ENCODE measurements at regions not wholly inside any gene's neighbourhood (a gene's known extent, or its start where the extent isn't known, plus 50 kb on each side); places are given as distances from the start of the nearest gene placed in this dataset.

DNA sequence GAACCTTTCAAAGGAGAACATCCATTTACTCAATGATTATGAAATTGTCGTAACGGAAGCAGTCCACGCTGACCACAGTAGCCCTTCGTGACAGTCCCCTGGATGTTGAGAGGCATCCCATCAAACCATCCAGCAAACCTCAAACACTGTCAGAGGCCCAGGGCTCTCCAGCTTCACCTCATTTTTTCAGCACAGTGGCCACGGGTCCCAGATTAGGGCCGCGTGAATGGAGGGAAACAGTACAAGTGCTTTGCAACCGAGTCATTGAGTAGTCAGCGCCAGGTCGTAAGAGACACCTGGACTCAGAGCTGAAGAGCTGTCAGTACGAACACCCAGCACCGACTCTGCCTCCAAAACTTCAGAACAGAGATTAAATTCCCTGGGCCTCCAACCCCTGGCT is 552.5 kb upstream of the SALL3 start:
- TF ChIP-seq, protein P1, sequence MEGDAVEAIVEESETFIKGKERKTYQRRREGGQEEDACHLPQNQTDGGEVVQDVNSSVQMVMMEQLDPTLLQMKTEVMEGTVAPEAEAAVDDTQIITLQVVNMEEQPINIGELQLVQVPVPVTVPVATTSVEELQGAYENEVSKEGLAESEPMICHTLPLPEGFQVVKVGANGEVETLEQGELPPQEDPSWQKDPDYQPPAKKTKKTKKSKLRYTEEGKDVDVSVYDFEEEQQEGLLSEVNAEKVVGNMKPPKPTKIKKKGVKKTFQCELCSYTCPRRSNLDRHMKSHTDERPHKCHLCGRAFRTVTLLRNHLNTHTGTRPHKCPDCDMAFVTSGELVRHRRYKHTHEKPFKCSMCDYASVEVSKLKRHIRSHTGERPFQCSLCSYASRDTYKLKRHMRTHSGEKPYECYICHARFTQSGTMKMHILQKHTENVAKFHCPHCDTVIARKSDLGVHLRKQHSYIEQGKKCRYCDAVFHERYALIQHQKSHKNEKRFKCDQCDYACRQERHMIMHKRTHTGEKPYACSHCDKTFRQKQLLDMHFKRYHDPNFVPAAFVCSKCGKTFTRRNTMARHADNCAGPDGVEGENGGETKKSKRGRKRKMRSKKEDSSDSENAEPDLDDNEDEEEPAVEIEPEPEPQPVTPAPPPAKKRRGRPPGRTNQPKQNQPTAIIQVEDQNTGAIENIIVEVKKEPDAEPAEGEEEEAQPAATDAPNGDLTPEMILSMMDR (IDR thresholded peaks at IDR 0.05), result no peak
- TF ChIP-seq POLR2A (IDR thresholded peaks at IDR 0.05) (no peak), POLR2AphosphoS5 (IDR thresholded peaks at IDR 0.05) (no peak)
